ENCODE measurements at regions not wholly inside any gene's neighbourhood (a gene's known extent, or its start where the extent isn't known, plus 50 kb on each side); places are given as distances from the start of the nearest gene placed in this dataset.

- no peak for DNase-seq (ENCODE audit: low read depth, low spot score)
- Histone ChIP-seq H3K4me1 (ENCODE audit: control insufficient read depth, insufficient read depth, low read length) (no peaks in the 10 kb centered on the region), H3K9me3 (replicated peaks; ENCODE audit: control insufficient read depth, insufficient read depth, low read length) (no peaks in the 10 kb centered on the region), H3K27me3 (replicated peaks in 1 of 2; ENCODE audit: control insufficient read depth in 2 of 2, insufficient read depth in 2 of 2, low read length in 1 of 2) (no peaks in the 10 kb centered on the region), H3K4me2 (ENCODE audit: control insufficient read depth, insufficient read depth) (no peak overlapping the region), H4K20me1 (ENCODE audit: control insufficient read depth, insufficient read depth) (no peaks in the 10 kb centered on the region), H3K79me2 (ENCODE audit: control insufficient read depth, insufficient read depth, low read length) (no peaks in the 10 kb centered on the region), H3K36me3 (ENCODE audit: control insufficient read depth in 2 of 2, insufficient read depth in 2 of 2, low read length in 1 of 2) (no peaks in the 10 kb centered on the region), H2AFZ (ENCODE audit: control insufficient read depth, low read depth, low read length) (no peak overlapping the region), H3K9ac (ENCODE audit: control insufficient read depth, insufficient read depth, low read length) (no peak overlapping the region), H3K27ac (ENCODE audit: control insufficient read depth, insufficient read depth) (no peak overlapping the region), H3K4me3 (no peak overlapping the region)
- no peak for ATAC-seq
- ChIA-PET POLR2A (no interaction called here), SMC1A (ENCODE audit: uncharacterized antibody, unreplicated experiment) (interaction anchor here (0.6 to 1.2 kb wide), 2 partner anchors 73 to 132 kb away, joined by 3 read pairs; no protein-coding TSS in a partner anchor), RAD21 (ENCODE audit: unreplicated experiment) (no interaction called here), CTCF (no interaction called here)
- intact Hi-C loops (cut with micrococcal nuclease; ENCODE audit: unreplicated experiment) (no loop called here), in situ Hi-C loops (cut with MboI) (no loop called here)
- BruUV-seq (replicated peaks), result no TSS peak
- TF ChIP-seq NKRF (conservative IDR thresholded peaks at IDR 0.05) (no peak), RB1 (IDR thresholded peaks at IDR 0.05; ENCODE audit: borderline replicate concordance) (no peak), YY1 (IDR thresholded peaks at IDR 0.05; ENCODE audit: low read depth, low read length) (no peak), NR2C2 (IDR thresholded peaks at IDR 0.05; ENCODE audit: borderline replicate concordance, control insufficient read depth, insufficient read length, low read depth) (no peak), BACH1 (IDR thresholded peaks at IDR 0.05; ENCODE audit: borderline replicate concordance) (no peak), TCF12 (IDR thresholded peaks at IDR 0.05; ENCODE audit: low read depth, low read length) (no peak), KDM1A (IDR thresholded peaks at IDR 0.05; ENCODE audit: borderline replicate concordance) (no peak), SUZ12 (IDR thresholded peaks at IDR 0.05; ENCODE audit: unreplicated experiment) (no peak), ZNF24 (IDR thresholded peaks at IDR 0.05) (no peak), ZSCAN29 (IDR thresholded peaks at IDR 0.05) (no peak), CHD1 (IDR thresholded peaks at IDR 0.05; ENCODE audit: low read depth, low read length) (no peak), MTA3 (IDR thresholded peaks at IDR 0.05; ENCODE audit: borderline replicate concordance, low read length) (no peak), RELB (IDR thresholded peaks at IDR 0.05; ENCODE audit: low read depth) (no peak), ZBTB33 (IDR thresholded peaks at IDR 0.05) (no peak), PML (IDR thresholded peaks at IDR 0.05; ENCODE audit: low read length) (no peak), EED (IDR thresholded peaks at IDR 0.05; ENCODE audit: low read depth) (no peak), ZNF274 (IDR thresholded peaks at IDR 0.05; ENCODE audit: insufficient read depth, insufficient read length) (no peak), BMI1 (IDR thresholded peaks at IDR 0.05; ENCODE audit: borderline replicate concordance) (no peak), USF2 (IDR thresholded peaks at IDR 0.05; ENCODE audit: borderline replicate concordance, low read depth, low read length) (no peak), SREBF2 (IDR thresholded peaks at IDR 0.05; ENCODE audit: low read length) (no peak)
- FAIRE-seq, result no peak
Observed at GRCh38 chr6:81491454-81492101, 260.9 kb downstream of the TENT5A start.
